ENCODE measurements at regions not wholly inside any gene's neighbourhood (a gene's known extent, or its start where the extent isn't known, plus 50 kb on each side); places are given as distances from the start of the nearest gene placed in this dataset.

- TF ChIP-seq POLR2A (IDR thresholded peaks at IDR 0.05) (no peak), CTCF (IDR thresholded peaks at IDR 0.05) (no peak)
Measured at GRCh38 chr2:150640039-150640438, 152.6 kb upstream of the RND3 start.

Measured in prostate gland (tissue), 2 donors.